Suprapubic skin (tissue), 4 donors: ENCODE measurements at regions not wholly inside any gene's neighbourhood (a gene's known extent, or its start where the extent isn't known, plus 50 kb on each side); places are given as distances from the start of the nearest gene placed in this dataset.

Source experiments
- DNase-seq, 2 donors: peaks; one replicate each; pipeline ENCODE4 v3.0.0-alpha.2; 2019; ENCODE audit warnings: low spot score in 2 of 2
- H3K27ac ChIP-seq: fragments of 200-600 bp; sonication (generic); one replicate; pipeline ENCODE4 v1.5.1; 2019
- H3K27me3 ChIP-seq: fragments of 200-600 bp; sonication (generic); one replicate; pipeline ENCODE4 v1.5.1; 2019
- H3K36me3 ChIP-seq: fragments of 200-600 bp; sonication (generic); one replicate; pipeline ENCODE4 v1.5.1; 2019
- H3K4me1 ChIP-seq: fragments of 200-600 bp; sonication (generic); one replicate; pipeline ENCODE4 v1.5.1; 2019
- H3K4me3 ChIP-seq: fragments of 200-600 bp; sonication (generic); one replicate; pipeline ENCODE4 v1.5.1; 2019; ENCODE audit warnings: mild to moderate bottlenecking
- H3K9me3 ChIP-seq: fragments of 200-600 bp; sonication (generic); one replicate; pipeline ENCODE4 v1.5.1; 2019
- EP300 ChIP-seq: sonication (generic); formaldehyde crosslinking; IDR thresholded peaks from one replicate; pipeline ENCODE4 v1.6.1; 2017; ENCODE audit warnings: antibody characterized with exemption
- POLR2A ChIP-seq, 2 donors: fragments of 450-650 bp; IDR thresholded peaks; one replicate each; pipeline ENCODE4 v1.6.1; 2017; ENCODE audit warnings: antibody characterized with exemption in 2 of 2, mild to moderate bottlenecking in 2 of 2, moderate library complexity in 2 of 2
- POLR2AphosphoS5 ChIP-seq, 3 donors: sonication (generic); formaldehyde crosslinking; IDR thresholded peaks; one replicate each; pipeline ENCODE4 v1.6.1; 2017; ENCODE audit warnings: antibody characterized with exemption in 3 of 3
- WGBS: methylation state at CpG from one replicate; pipeline ENCODE4 v1.1.5; 2018; 5-methylcytosine and 5-hydroxymethylcytosine counted together
- TF ChIP-seq, protein P1 (sequence below), 2 donors: fragments of 200-600 bp in 1 of 2; fragments of 450-650 bp in 1 of 2; sonication (generic) in 1 of 2; IDR thresholded peaks; one replicate each; pipeline ENCODE4 v1.5.1; 2016 to 2019; ENCODE audit warnings: antibody characterized with exemption in 2 of 2, mild to moderate bottlenecking in 1 of 2, moderate library complexity in 1 of 2

GRCh38 chr7:131242123-131242650 lies 85.5 kb upstream of the MKLN1 start:
- DNase-seq: no peak
- Histone ChIP-seq H3K27me3 (no peaks in the 10 kb centered on the region), H3K9me3 (peaks cover 4% of the 10 kb centered on the region), H3K36me3 (no peaks in the 10 kb centered on the region), H3K4me1 (no peaks in the 10 kb centered on the region), H3K27ac (no peak overlapping the region), H3K4me3 (no peak overlapping the region)
- TF ChIP-seq POLR2A (IDR thresholded peaks at IDR 0.05) (no peak), EP300 (no peak), POLR2AphosphoS5 (IDR thresholded peaks at IDR 0.05) (no peak)
- TF ChIP-seq, protein P1, sequence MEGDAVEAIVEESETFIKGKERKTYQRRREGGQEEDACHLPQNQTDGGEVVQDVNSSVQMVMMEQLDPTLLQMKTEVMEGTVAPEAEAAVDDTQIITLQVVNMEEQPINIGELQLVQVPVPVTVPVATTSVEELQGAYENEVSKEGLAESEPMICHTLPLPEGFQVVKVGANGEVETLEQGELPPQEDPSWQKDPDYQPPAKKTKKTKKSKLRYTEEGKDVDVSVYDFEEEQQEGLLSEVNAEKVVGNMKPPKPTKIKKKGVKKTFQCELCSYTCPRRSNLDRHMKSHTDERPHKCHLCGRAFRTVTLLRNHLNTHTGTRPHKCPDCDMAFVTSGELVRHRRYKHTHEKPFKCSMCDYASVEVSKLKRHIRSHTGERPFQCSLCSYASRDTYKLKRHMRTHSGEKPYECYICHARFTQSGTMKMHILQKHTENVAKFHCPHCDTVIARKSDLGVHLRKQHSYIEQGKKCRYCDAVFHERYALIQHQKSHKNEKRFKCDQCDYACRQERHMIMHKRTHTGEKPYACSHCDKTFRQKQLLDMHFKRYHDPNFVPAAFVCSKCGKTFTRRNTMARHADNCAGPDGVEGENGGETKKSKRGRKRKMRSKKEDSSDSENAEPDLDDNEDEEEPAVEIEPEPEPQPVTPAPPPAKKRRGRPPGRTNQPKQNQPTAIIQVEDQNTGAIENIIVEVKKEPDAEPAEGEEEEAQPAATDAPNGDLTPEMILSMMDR (IDR thresholded peaks at IDR 0.05): no peak
- WGBS: 94% methylated on average over 10 of the region's 10 CpGs

DNA sequence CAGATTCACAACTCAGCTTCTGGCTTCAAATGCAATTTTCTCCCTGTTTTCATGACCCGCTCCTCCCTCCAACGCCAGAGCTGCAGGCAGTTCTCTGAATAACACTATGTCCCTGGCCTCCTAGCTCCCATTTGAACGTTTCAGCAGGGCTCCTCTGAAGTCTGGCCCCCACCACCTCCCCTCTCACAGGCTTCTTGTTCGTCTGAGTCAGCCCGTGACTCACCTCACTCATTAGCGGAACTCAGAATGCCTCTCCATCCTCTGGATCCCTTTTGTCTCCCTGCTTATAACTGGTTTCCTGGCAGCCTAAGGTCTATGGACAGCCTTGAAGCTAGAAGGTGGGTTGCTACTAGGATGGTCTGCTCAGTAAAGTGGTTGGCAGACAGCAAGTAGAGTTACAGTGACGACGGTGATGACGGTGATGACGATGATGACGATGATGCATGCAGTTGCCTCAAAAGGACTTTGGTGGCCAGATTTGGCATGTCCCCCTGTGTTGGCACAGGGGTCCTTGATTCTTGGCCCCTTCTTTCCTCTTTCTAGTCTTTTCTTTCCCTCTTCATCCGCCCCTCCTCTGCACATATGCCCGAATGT lies 83.3 kb upstream of the MKLN1 start:
- Histone ChIP-seq H3K27me3 (no peaks in the 10 kb centered on the region), H3K9me3 (no peaks in the 10 kb centered on the region), H3K4me1 (no peaks in the 10 kb centered on the region), H3K27ac (peak overlapping the region; percentile 44), H3K36me3 (no peaks in the 10 kb centered on the region), H3K4me3 (no peak overlapping the region)
- WGBS: 78% methylated on average over 13 of the region's 13 CpGs
- TF ChIP-seq, protein P1 (IDR thresholded peaks at IDR 0.05): no peak
- TF ChIP-seq EP300 (no peak), POLR2AphosphoS5 (IDR thresholded peaks at IDR 0.05) (no peak), POLR2A (IDR thresholded peaks at IDR 0.05) (no peak)
- no peak for DNase-seq

- no peaks in the 10 kb centered on the region for H3K36me3 ChIP-seq
- WGBS: 0% methylated on average over 1 of the region's 1 CpG
- no peak overlapping the region for H3K4me3 ChIP-seq
- DNase-seq: peak; percentile 75 to 83
- H3K27ac ChIP-seq: peak overlapping the region; percentile 59
- peaks cover 4% of the 10 kb centered on the region for H3K9me3 ChIP-seq
- TF ChIP-seq POLR2A (IDR thresholded peaks at IDR 0.05) (no peak), EP300 (no peak), POLR2AphosphoS5 (IDR thresholded peaks at IDR 0.05) (peak in 2 of 3 donors; percentile 69 to 70)
- TF ChIP-seq, protein P1 (IDR thresholded peaks at IDR 0.05): no peak
- no peaks in the 10 kb centered on the region for H3K4me1 ChIP-seq
- no peaks in the 10 kb centered on the region for H3K27me3 ChIP-seq
These were observed 78.7 kb upstream of the MKLN1 start for GRCh38 chr7:131249003-131249402.

DNA sequence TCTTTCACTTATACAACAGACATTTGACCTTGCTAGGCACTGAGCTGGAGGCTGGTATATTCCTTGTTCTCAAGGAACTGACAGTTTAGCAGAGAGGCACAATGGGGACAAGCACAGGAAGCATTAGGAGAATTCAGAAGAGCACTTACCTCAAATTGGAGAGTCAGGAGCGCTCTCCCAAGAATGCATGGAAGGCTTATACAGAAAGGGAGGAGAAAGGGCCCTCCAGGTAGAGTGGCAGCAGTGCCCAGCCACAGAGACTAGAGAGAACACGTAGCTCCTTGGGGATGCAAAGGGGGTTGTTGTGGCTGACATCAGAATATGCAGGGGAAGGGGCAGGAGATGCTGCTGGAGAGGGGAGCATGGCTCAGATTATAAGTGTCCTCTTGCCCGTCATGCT lies 78.2 kb upstream of the MKLN1 start:
- DNase-seq: no peak
- no peaks in the 10 kb centered on the region for H3K36me3 ChIP-seq
- H3K4me3 ChIP-seq: no peak overlapping the region
- H3K27ac ChIP-seq: no peak overlapping the region
- no peaks in the 10 kb centered on the region for H3K27me3 ChIP-seq
- no peaks in the 10 kb centered on the region for H3K4me1 ChIP-seq
- H3K9me3 ChIP-seq: peaks cover 4% of the 10 kb centered on the region
- 85% methylated on average over 3 of the region's 3 CpGs for WGBS
- TF ChIP-seq EP300: no peak
- TF ChIP-seq POLR2A (IDR thresholded peaks at IDR 0.05): no peak
- no peak for TF ChIP-seq POLR2AphosphoS5 (IDR thresholded peaks at IDR 0.05)
- TF ChIP-seq, protein P1 (IDR thresholded peaks at IDR 0.05): no peak

DNA sequence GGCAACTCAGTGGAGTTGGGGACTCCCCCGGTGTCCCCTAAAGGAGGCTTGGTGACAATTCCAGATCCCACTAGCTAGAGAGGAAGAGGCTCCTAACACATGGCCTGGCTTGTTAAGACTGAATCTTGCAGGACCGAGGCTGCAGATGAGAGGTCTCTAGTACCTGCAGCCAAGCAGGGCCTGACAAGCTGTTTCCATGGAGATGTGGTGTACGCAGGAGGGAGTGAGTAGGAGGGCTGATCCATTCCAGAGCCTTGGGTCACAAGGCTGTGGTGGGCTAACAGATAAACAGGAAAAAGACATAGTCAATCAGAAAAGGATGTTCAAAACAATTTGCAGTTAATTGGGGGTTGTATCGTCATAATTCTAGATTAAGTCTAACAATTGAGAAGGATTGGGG lies 77.3 kb upstream of the MKLN1 start:
- H3K36me3 ChIP-seq: no peaks in the 10 kb centered on the region
- peaks cover 11% of the 10 kb centered on the region for H3K9me3 ChIP-seq
- TF ChIP-seq, protein P1 (IDR thresholded peaks at IDR 0.05): no peak
- TF ChIP-seq EP300: no peak
- no peak for TF ChIP-seq POLR2AphosphoS5 (IDR thresholded peaks at IDR 0.05)
- no peak for TF ChIP-seq POLR2A (IDR thresholded peaks at IDR 0.05)
- H3K27me3 ChIP-seq: no peaks in the 10 kb centered on the region
- WGBS: 62% methylated on average over 4 of the region's 4 CpGs
- H3K4me1 ChIP-seq: no peaks in the 10 kb centered on the region
- no peak overlapping the region for H3K27ac ChIP-seq
- H3K4me3 ChIP-seq: no peak overlapping the region
- DNase-seq: no peak
